HG03442 (cell line): ENCODE measurements at regions not wholly inside any gene's neighbourhood (a gene's known extent, or its start where the extent isn't known, plus 50 kb on each side); places are given as distances from the start of the nearest gene placed in this dataset.

Experiments
- ATAC-seq: cut with Tn5 transposase; IDR thresholded peaks from one replicate; pipeline ENCODE4 v1.9.1; 2021; ENCODE audit warnings: mild to moderate bottlenecking, moderate library complexity; ENCODE audit not compliant: unreplicated experiment

GRCh38 chr19:29467824-29468401 is 57.9 kb upstream of the VSTM2B start:
- ATAC-seq, result no peak

GRCh38 chr19:29475469-29475868 is 50.3 kb upstream of the VSTM2B start:
- ATAC-seq, result no peak
